ENCODE measurements at regions not wholly inside any gene's neighbourhood (a gene's known extent, or its start where the extent isn't known, plus 50 kb on each side); places are given as distances from the start of the nearest gene placed in this dataset.
A peak's percentile ranks its signal among the peaks of the same experiment; 100 is the strongest.

- H3K9me3 ChIP-seq (ENCODE audit: control insufficient read depth, low read length): no peaks in the 10 kb centered on the region
- H3K9ac ChIP-seq: no peak overlapping the region
- H2AFZ ChIP-seq: no peak overlapping the region
- no peak overlapping the region for H3K4me3 ChIP-seq (ENCODE audit: low read depth, low read length)
- H3K79me2 ChIP-seq: no peaks in the 10 kb centered on the region
- H3K36me3 ChIP-seq (ENCODE audit: control insufficient read depth, insufficient read depth, low read length): no peaks in the 10 kb centered on the region
- H3K27ac ChIP-seq: no peak overlapping the region
- H3K4me2 ChIP-seq (ENCODE audit: low read length): no peak overlapping the region
- TF ChIP-seq CTCF (IDR thresholded peaks at IDR 0.05): no peak
- H3K4me1 ChIP-seq: no peaks in the 10 kb centered on the region
- no peaks in the 10 kb centered on the region for H3K27me3 ChIP-seq (ENCODE audit: control insufficient read depth, insufficient read depth, low read length)
Observed at GRCh38 chr3:159848348-159849118, 140.1 kb upstream of the IL12A start.

- Histone ChIP-seq H3K79me2 (no peaks in the 10 kb centered on the region), H3K4me1 (no peaks in the 10 kb centered on the region), H3K4me2 (ENCODE audit: low read length) (no peak overlapping the region), H3K9ac (no peak overlapping the region), H3K4me3 (ENCODE audit: low read depth, low read length) (no peak overlapping the region), H2AFZ (no peak overlapping the region), H3K36me3 (ENCODE audit: control insufficient read depth, insufficient read depth, low read length) (no peaks in the 10 kb centered on the region), H3K27me3 (ENCODE audit: control insufficient read depth, insufficient read depth, low read length) (no peaks in the 10 kb centered on the region), H3K27ac (no peak overlapping the region), H3K9me3 (ENCODE audit: control insufficient read depth, low read length) (no peaks in the 10 kb centered on the region)
- no peak for TF ChIP-seq CTCF (IDR thresholded peaks at IDR 0.05)
Observed at GRCh38 chr3:159850481-159850880, 138.2 kb upstream of the IL12A start.

DNA sequence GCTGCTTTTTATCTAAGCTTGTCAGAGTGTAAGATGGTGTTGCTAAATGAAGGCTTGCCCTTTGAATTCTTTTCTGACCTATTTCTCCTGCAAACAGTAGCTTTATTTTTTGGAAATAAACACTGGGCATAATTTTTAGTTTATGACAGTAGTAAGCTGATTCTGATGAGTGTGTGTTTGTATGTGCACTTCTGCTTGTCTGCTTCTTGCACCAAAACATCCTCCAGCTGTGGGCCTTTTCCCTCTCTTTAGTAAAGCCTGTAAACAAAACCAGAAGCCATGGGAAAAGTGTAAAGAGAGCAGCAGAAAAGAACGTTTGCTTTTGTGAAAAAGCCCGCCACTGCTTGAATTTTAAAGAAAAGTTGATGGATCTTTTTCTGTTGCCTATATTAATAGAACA is 136.4 kb upstream of the IL12A start:
- no peak for TF ChIP-seq CTCF (IDR thresholded peaks at IDR 0.05)
- H3K9ac ChIP-seq: no peak overlapping the region
- H3K27me3 ChIP-seq (ENCODE audit: control insufficient read depth, insufficient read depth, low read length): no peaks in the 10 kb centered on the region
- no peaks in the 10 kb centered on the region for H3K9me3 ChIP-seq (ENCODE audit: control insufficient read depth, low read length)
- no peak overlapping the region for H3K4me2 ChIP-seq (ENCODE audit: low read length)
- H3K79me2 ChIP-seq: no peaks in the 10 kb centered on the region
- no peak overlapping the region for H3K4me3 ChIP-seq (ENCODE audit: low read depth, low read length)
- H3K4me1 ChIP-seq: no peaks in the 10 kb centered on the region
- H3K36me3 ChIP-seq (ENCODE audit: control insufficient read depth, insufficient read depth, low read length): no peaks in the 10 kb centered on the region
- H2AFZ ChIP-seq: no peak overlapping the region
- peak overlapping the region; percentile 31 for H3K27ac ChIP-seq

- Histone ChIP-seq H3K27me3 (ENCODE audit: control insufficient read depth, insufficient read depth, low read length) (no peaks in the 10 kb centered on the region), H3K9ac (no peak overlapping the region), H3K4me1 (no peaks in the 10 kb centered on the region), H3K9me3 (ENCODE audit: control insufficient read depth, low read length) (no peaks in the 10 kb centered on the region), H3K4me2 (ENCODE audit: low read length) (no peak overlapping the region), H3K27ac (peak overlapping the region; percentile 31), H3K36me3 (ENCODE audit: control insufficient read depth, insufficient read depth, low read length) (no peaks in the 10 kb centered on the region), H2AFZ (peak overlapping the region; percentile 21), H3K4me3 (ENCODE audit: low read depth, low read length) (no peak overlapping the region), H3K79me2 (no peaks in the 10 kb centered on the region)
- TF ChIP-seq CTCF (IDR thresholded peaks at IDR 0.05): no peak
Observed at GRCh38 chr3:159852821-159853505, 135.7 kb upstream of the IL12A start.

Measured in parathyroid adenoma (tissue), 2 donors.